ENCODE measurements at regions not wholly inside any gene's neighbourhood (a gene's known extent, or its start where the extent isn't known, plus 50 kb on each side); places are given as distances from the start of the nearest gene placed in this dataset.

GRCh38 chr15:93414576-93415231, 325.7 kb upstream of the RGMA start:
- Mint-ChIP-seq H3K27me3 (ENCODE audit: unreplicated experiment) (peaks cover 49% of the 10 kb centered on the region), H3K27ac (ENCODE audit: unreplicated experiment) (no peak overlapping the region), H3K9me3 (ENCODE audit: low read depth, unreplicated experiment) (peaks cover 6% of the 10 kb centered on the region), H3K36me3 (ENCODE audit: insufficient read depth, unreplicated experiment) (no peaks in the 10 kb centered on the region), H3K4me3 (ENCODE audit: low read depth, unreplicated experiment) (no peak overlapping the region), H3K4me1 (ENCODE audit: low read depth, unreplicated experiment) (no peaks in the 10 kb centered on the region)
- intact Hi-C loops (cut with micrococcal nuclease; ENCODE audit: unreplicated experiment) = no loop called here
- CTCF ChIA-PET = no interaction called here
- no peak for TF ChIP-seq CTCF (IDR thresholded peaks at IDR 0.05; ENCODE audit: unreplicated experiment)
- no TSS peak for BruUV-seq (replicated peaks)
- DNase-seq = no peak

GRCh38 chr15:93413745-93414144, 324.7 kb upstream of the RGMA start:
- intact Hi-C loops (cut with micrococcal nuclease; ENCODE audit: unreplicated experiment) = no loop called here
- no peak for DNase-seq
- Mint-ChIP-seq H3K4me3 (ENCODE audit: low read depth, unreplicated experiment) (no peak overlapping the region), H3K9me3 (ENCODE audit: low read depth, unreplicated experiment) (peaks cover 6% of the 10 kb centered on the region), H3K4me1 (ENCODE audit: low read depth, unreplicated experiment) (no peaks in the 10 kb centered on the region), H3K27me3 (ENCODE audit: unreplicated experiment) (peaks cover 49% of the 10 kb centered on the region), H3K36me3 (ENCODE audit: insufficient read depth, unreplicated experiment) (no peaks in the 10 kb centered on the region), H3K27ac (ENCODE audit: unreplicated experiment) (no peak overlapping the region)
- TF ChIP-seq CTCF (IDR thresholded peaks at IDR 0.05; ENCODE audit: unreplicated experiment) = no peak
- CTCF ChIA-PET = no interaction called here
- no TSS peak for BruUV-seq (replicated peaks)

- Mint-ChIP-seq H3K27me3 (ENCODE audit: unreplicated experiment) (peaks cover 32% of the 10 kb centered on the region), H3K4me3 (ENCODE audit: low read depth, unreplicated experiment) (no peak overlapping the region), H3K4me1 (ENCODE audit: low read depth, unreplicated experiment) (no peaks in the 10 kb centered on the region), H3K27ac (ENCODE audit: unreplicated experiment) (no peak overlapping the region), H3K9me3 (ENCODE audit: low read depth, unreplicated experiment) (peaks cover 5% of the 10 kb centered on the region), H3K36me3 (ENCODE audit: insufficient read depth, unreplicated experiment) (no peaks in the 10 kb centered on the region)
- intact Hi-C loops (cut with micrococcal nuclease; ENCODE audit: unreplicated experiment) = no loop called here
- BruUV-seq (replicated peaks) = no TSS peak
- CTCF ChIA-PET = interaction anchor here (1.1 kb wide), 1 partner anchor 23 kb away, joined by 3 read pairs; no protein-coding TSS in a partner anchor
- no peak for DNase-seq
- TF ChIP-seq CTCF (IDR thresholded peaks at IDR 0.05; ENCODE audit: unreplicated experiment) = no peak
These were observed 310.1 kb upstream of the RGMA start for GRCh38 chr15:93399121-93399520.

- H3K36me3 Mint-ChIP-seq (ENCODE audit: insufficient read depth, unreplicated experiment) = no peaks in the 10 kb centered on the region
- H3K27ac Mint-ChIP-seq (ENCODE audit: unreplicated experiment) = no peak overlapping the region
- no peaks in the 10 kb centered on the region for H3K27me3 Mint-ChIP-seq (ENCODE audit: unreplicated experiment)
- intact Hi-C loops (cut with micrococcal nuclease; ENCODE audit: unreplicated experiment) = no loop called here
- DNase-seq = no peak
- TF ChIP-seq CTCF (IDR thresholded peaks at IDR 0.05; ENCODE audit: unreplicated experiment) = no peak
- no peaks in the 10 kb centered on the region for H3K9me3 Mint-ChIP-seq (ENCODE audit: low read depth, unreplicated experiment)
- BruUV-seq (replicated peaks) = no TSS peak
- H3K4me3 Mint-ChIP-seq (ENCODE audit: low read depth, unreplicated experiment) = no peak overlapping the region
- CTCF ChIA-PET = interaction anchor here (0.7 kb wide), 1 partner anchor 553 kb away, joined by 3 read pairs; no protein-coding TSS in a partner anchor
- H3K4me1 Mint-ChIP-seq (ENCODE audit: low read depth, unreplicated experiment) = no peaks in the 10 kb centered on the region
These were observed 300.2 kb upstream of the RGMA start for GRCh38 chr15:93389211-93389610.
